ENCODE measurements at regions not wholly inside any gene's neighbourhood (a gene's known extent, or its start where the extent isn't known, plus 50 kb on each side); places are given as distances from the start of the nearest gene placed in this dataset.
"Not testable (repeated sequence)": the region's sequence is repeated elsewhere in the genome, so short reads cannot be mapped to it uniquely, and the experiment has no call there.

DNA sequence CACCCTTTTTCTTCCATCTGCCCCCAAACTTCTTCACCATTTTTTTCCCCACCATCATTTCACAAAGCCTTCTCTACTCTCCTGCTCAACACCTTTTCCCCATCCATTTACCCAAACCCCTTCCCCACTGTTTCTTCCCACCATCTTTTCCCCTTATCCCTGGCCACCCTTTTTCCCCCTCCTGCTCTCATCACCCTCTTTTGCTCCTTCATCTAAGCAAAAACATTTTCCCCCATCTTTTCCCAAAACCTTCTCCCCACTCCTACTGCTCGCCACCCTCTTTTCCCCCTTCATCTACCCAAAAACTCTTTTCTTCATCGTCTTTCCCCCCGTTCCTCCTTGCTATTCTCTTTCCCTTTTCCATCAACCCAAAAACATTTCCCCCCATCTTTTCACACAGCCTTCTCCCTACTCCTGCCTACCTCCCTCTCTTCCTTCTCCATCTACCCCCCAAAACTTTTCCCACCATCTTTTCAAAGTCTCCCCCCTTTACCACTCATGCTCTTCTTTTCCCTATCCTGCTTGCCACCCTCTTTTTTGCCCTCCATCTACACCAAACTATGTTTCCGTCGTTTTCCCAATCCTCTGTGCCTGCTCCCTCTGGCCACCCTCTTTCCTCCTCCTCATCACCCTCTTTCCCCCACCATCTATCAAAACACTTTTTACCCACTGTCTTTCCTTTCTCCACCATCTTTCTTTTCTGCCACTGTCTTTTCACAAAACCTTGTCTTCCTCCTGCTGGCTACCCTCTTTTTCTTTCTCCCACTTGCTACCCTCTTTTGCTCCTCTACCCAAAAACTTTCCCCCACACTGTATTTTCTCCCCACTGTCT lies 205.8 kb upstream of the WSB1 start:
- Histone ChIP-seq H3K36me3 (ENCODE audit: control insufficient read depth, insufficient read depth, low read length) (no peaks in the 10 kb centered on the region), H3K4me3 (replicated peaks; ENCODE audit: low read depth, low read length) (no peak overlapping the region), H3K27me3 (replicated peaks; ENCODE audit: control insufficient read depth, insufficient read depth, low read length) (no peaks in the 10 kb centered on the region)
- TF ChIP-seq, protein P1, sequence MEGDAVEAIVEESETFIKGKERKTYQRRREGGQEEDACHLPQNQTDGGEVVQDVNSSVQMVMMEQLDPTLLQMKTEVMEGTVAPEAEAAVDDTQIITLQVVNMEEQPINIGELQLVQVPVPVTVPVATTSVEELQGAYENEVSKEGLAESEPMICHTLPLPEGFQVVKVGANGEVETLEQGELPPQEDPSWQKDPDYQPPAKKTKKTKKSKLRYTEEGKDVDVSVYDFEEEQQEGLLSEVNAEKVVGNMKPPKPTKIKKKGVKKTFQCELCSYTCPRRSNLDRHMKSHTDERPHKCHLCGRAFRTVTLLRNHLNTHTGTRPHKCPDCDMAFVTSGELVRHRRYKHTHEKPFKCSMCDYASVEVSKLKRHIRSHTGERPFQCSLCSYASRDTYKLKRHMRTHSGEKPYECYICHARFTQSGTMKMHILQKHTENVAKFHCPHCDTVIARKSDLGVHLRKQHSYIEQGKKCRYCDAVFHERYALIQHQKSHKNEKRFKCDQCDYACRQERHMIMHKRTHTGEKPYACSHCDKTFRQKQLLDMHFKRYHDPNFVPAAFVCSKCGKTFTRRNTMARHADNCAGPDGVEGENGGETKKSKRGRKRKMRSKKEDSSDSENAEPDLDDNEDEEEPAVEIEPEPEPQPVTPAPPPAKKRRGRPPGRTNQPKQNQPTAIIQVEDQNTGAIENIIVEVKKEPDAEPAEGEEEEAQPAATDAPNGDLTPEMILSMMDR (IDR thresholded peaks at IDR 0.05; ENCODE audit: insufficient read depth, low read length, poor library complexity, severe bottlenecking): no peak
- no peak for DNase-seq (ENCODE audit: extremely low read depth, insufficient read length)

DNA sequence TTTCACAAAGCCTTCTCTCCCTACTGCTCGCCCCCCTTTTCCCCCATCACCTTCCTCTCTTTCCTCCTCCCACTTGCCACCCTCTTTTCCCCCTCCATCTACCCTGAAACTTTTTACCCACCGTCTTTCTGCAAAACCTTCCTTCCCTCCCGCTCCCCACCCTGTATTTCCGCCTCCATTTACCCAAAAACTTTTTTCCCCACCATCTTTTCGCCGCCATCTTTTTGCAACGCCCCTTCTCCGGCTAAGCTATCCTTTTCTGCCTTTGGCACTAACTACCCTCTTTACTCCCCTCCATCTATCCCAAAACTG lies 205.2 kb upstream of the WSB1 start:
- Histone ChIP-seq H3K27me3 (replicated peaks; ENCODE audit: control insufficient read depth, insufficient read depth, low read length) (no peaks in the 10 kb centered on the region), H3K4me3 (replicated peaks; ENCODE audit: low read depth, low read length) (no peak overlapping the region)
- TF ChIP-seq, protein P1 (IDR thresholded peaks at IDR 0.05; ENCODE audit: insufficient read depth, low read length, poor library complexity, severe bottlenecking): no peak

GRCh38 chr17:27089079-27089928 lies 204.6 kb upstream of the WSB1 start:
- not testable (repeated sequence) for DNase-seq (ENCODE audit: extremely low read depth, insufficient read length); H3K36me3 ChIP-seq (ENCODE audit: control insufficient read depth, insufficient read depth, low read length)

More for the DNA sequence above, 205.2 kb upstream of the WSB1 start:
- no peaks in the 10 kb centered on the region for H3K36me3 ChIP-seq (ENCODE audit: control insufficient read depth, insufficient read depth, low read length)
- no peak for DNase-seq (ENCODE audit: extremely low read depth, insufficient read length)

GRCh38 chr17:27089929-27090247 lies 204.0 kb upstream of the WSB1 start:
- TF ChIP-seq, protein P1 (IDR thresholded peaks at IDR 0.05; ENCODE audit: insufficient read depth, low read length, poor library complexity, severe bottlenecking): no peak
- no peak overlapping the region for H3K4me3 ChIP-seq (replicated peaks; ENCODE audit: low read depth, low read length)

More at GRCh38 chr17:27089079-27089928, 204.6 kb upstream of the WSB1 start:
- not testable (repeated sequence) for H3K4me3 ChIP-seq (replicated peaks; ENCODE audit: low read depth, low read length); H3K27me3 ChIP-seq (replicated peaks; ENCODE audit: control insufficient read depth, insufficient read depth, low read length)

GRCh38 chr17:27090450-27091042 lies 203.4 kb upstream of the WSB1 start:
- H3K4me3 ChIP-seq (replicated peaks; ENCODE audit: low read depth, low read length); DNase-seq (ENCODE audit: extremely low read depth, insufficient read length); H3K36me3 ChIP-seq (ENCODE audit: control insufficient read depth, insufficient read depth, low read length); H3K27me3 ChIP-seq (replicated peaks; ENCODE audit: control insufficient read depth, insufficient read depth, low read length): not testable (repeated sequence)

More at GRCh38 chr17:27089929-27090247, 204.0 kb upstream of the WSB1 start:
- H3K27me3 ChIP-seq (replicated peaks; ENCODE audit: control insufficient read depth, insufficient read depth, low read length): no peaks in the 10 kb centered on the region
- no peak for DNase-seq (ENCODE audit: extremely low read depth, insufficient read length)
- H3K36me3 ChIP-seq (ENCODE audit: control insufficient read depth, insufficient read depth, low read length): no peaks in the 10 kb centered on the region

DNA sequence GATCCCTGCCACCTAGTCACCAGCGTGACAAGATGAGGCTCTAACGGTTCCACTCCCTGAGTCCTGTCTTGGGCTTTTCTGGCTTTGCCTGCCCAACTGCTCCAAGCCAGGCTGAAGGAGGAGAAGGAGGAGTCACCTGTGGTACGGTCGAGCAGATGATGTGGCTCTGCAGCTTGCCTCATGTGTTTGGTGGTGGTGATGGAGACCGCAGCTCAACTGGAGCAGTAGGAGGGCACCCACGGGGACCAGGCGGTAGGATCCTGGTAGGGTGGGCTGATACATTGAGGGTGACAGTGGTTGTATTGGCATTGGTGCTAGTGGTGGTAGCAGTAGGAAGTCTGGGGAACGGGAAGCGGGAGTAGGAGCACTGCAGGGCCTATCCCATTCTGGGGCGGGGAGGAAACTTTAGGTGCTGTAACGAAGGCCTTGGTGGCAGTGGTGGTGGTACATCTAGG lies 202.8 kb upstream of the WSB1 start:
- no peak for DNase-seq (ENCODE audit: extremely low read depth, insufficient read length)
- Histone ChIP-seq H3K27me3 (replicated peaks; ENCODE audit: control insufficient read depth, insufficient read depth, low read length) (no peaks in the 10 kb centered on the region), H3K4me3 (replicated peaks; ENCODE audit: low read depth, low read length) (no peak overlapping the region), H3K36me3 (ENCODE audit: control insufficient read depth, insufficient read depth, low read length) (no peaks in the 10 kb centered on the region)
- TF ChIP-seq, protein P1 (IDR thresholded peaks at IDR 0.05; ENCODE audit: insufficient read depth, low read length, poor library complexity, severe bottlenecking): no peak

- not testable (repeated sequence) for H3K27me3 ChIP-seq (replicated peaks; ENCODE audit: control insufficient read depth, insufficient read depth, low read length); DNase-seq (ENCODE audit: extremely low read depth, insufficient read length); H3K4me3 ChIP-seq (replicated peaks; ENCODE audit: low read depth, low read length); H3K36me3 ChIP-seq (ENCODE audit: control insufficient read depth, insufficient read depth, low read length)
Measured at GRCh38 chr17:27094179-27094578, 199.7 kb upstream of the WSB1 start.

DNA sequence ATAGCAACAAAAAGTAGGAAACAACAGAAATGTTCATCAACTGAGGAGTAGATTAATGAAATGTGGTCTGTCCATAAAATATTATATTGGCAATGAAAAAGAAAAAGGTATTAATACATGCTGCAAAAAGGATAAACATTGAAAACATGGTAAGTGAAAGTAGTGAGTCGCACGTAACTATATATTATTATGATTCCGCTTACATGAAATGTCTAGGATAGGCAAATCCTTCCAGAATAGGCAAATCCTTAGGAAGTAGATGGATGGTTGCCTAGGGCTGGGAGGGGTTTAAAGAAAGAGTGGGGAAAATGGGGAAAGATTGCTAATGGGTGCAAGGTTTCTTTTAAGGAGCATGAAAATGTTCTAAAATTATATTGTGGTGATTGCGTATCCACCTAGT lies 198.1 kb upstream of the WSB1 start:
- DNase-seq (ENCODE audit: extremely low read depth, insufficient read length); H3K27me3 ChIP-seq (replicated peaks; ENCODE audit: control insufficient read depth, insufficient read depth, low read length); H3K4me3 ChIP-seq (replicated peaks; ENCODE audit: low read depth, low read length); H3K36me3 ChIP-seq (ENCODE audit: control insufficient read depth, insufficient read depth, low read length): not testable (repeated sequence)

- not testable (repeated sequence) for H3K4me3 ChIP-seq (replicated peaks; ENCODE audit: low read depth, low read length); H3K27me3 ChIP-seq (replicated peaks; ENCODE audit: control insufficient read depth, insufficient read depth, low read length); H3K36me3 ChIP-seq (ENCODE audit: control insufficient read depth, insufficient read depth, low read length); DNase-seq (ENCODE audit: extremely low read depth, insufficient read length)
Measured at GRCh38 chr17:27099266-27099665, 194.6 kb upstream of the WSB1 start.

Data from GM06990 (cell line).